GM19239 (cell line): ENCODE measurements at regions not wholly inside any gene's neighbourhood (a gene's known extent, or its start where the extent isn't known, plus 50 kb on each side); places are given as distances from the start of the nearest gene placed in this dataset.

Source experiments
- DNase-seq: peaks from one replicate; pipeline ENCODE4 v3.0.0; 2011; ENCODE audit warnings: low spot score; ENCODE audit not compliant: insufficient read length
- FAIRE-seq: peaks from 2 replicates; lab custom pipeline; 2011; peaks lifted over from hg19 to GRCh38; lab: Jason Lieb, UNC

DNA sequence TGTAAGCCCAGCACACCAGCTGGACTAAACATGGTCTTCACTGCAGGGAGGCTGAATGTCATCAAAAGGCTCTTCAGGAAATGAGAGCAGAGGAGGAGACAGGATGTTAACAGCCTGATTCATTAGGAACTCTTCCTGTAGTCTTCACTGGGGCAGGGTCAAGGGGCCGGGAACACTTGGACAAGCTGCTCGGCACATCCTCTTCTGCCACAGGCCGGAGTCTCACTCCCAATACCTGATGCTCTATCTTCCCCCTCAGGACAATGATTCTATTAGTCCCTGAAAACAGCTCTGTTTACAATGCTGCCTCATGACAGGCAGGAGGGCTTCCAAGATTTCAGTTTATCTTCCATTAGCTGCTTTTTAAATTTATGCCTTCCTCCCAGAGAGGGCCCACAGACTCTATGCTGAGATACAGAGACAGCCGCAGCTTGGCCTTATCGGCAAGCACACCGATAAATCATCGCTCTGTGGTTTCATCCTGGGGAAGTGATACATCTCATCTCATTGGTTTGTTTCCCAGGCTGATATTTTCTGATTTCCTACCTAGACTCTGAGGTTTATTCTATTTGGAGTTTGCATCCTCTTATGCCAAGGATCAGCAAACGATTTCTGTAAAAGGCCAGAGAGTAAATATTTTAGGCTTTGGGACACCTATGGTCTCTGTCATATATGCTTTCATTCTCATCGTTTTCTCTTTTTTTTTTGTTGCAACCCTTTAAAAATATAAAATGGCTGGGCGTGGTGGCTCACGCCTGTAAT lies 214.0 kb upstream of the ASIC2 start:
- FAIRE-seq (no peak), DNase-seq (no peak)

DNA sequence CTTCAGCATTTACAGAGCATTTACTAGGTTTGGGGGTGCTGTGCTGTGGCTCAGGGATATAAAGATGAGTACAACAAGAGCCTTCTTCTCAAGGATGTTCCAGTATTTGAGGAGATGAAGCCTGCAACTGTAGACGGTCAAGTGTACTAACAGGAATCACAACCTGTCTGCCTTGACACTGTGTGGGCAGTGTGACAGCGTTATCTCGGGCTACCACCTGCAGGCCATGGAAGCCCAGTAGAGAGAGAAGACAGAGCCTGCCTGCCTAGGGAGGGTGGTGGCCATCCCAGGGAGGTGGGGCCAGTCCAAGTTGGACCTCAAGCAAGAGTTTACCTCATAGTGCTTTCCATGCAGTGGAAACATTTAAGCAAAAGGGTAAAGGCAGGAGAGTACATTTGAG lies 215.1 kb upstream of the ASIC2 start:
- FAIRE-seq (no peak), DNase-seq (no peak)

DNA sequence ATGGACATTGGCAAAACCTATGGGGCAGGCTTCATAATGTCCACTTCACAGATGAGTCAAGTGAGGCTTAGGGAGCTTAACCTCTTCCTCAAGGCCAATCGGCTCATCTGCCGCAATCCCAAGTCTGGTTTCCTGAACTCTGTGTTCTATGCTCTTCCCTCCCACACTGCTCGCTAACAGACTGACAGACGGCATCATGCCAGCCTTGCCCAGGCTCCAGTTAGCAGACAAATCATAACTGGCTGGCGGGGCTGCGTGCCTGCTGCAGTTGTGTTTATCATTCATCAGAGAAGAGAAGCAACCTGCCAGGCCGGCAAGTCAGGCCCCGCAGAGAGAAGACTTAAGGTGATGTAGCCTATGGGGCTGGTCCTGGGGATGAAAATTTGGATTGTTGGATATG lies 216.2 kb upstream of the ASIC2 start:
- FAIRE-seq (no peak), DNase-seq (no peak)

DNA sequence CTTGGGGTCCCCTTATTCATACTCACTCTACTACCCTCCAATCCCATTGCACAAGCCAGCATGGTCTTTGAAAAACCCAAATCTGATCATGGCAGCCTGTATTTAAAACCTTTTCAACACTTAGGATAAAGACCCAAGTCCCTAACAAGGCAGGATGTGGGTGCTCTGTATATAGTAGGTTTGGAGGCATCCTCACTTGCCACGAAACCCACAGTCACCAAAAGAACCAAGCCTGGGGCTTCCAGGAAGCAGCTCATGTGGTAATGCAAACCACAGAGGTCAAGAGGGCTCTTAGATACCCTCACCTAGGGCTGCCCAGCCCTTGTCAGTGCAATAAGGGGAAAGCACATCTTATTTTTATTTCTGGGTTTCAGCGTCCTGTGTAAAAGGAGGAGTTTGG lies 218.6 kb upstream of the ASIC2 start:
- FAIRE-seq (no peak), DNase-seq (no peak)

DNA sequence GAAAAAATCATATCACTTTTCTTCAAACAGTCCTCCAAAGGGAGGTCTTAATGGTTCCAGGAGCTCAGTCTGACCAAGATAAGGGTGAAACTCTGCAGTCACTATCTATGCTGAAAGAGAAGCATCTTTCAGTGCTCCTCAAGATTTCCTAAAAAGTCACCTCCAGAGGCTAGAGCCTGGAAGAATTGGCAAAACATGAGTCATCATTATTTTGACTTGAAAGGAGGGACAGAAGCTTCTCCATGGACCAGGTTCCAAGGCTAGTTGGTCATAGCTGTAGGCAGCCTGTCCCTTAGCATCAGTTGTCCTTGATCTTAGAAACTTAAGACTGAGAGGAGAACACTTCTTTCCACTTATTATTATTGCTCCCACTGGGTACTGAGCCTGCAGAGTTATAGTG lies 219.0 kb upstream of the ASIC2 start:
- DNase-seq = no peak
- FAIRE-seq = no peak

DNA sequence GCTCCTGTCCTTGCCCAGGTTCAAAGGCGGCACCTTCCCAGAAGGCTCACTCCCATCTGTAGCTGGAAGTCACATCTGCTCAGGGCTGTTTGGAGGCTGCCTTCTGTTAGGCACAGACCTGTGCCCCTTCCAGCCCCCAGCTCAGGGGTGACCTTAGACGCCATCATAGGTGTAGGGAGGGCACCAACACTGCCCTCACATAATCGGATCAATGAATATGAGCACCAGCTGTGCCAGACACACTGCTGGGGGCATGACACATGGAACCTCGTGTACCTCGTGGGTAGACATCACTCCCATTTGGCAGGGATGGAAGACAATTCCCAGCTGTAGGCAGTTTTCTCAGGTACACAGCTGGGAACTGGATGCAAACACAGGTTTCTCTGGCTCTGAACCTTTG lies 220.7 kb upstream of the ASIC2 start:
- no peak for FAIRE-seq
- no peak for DNase-seq

DNA sequence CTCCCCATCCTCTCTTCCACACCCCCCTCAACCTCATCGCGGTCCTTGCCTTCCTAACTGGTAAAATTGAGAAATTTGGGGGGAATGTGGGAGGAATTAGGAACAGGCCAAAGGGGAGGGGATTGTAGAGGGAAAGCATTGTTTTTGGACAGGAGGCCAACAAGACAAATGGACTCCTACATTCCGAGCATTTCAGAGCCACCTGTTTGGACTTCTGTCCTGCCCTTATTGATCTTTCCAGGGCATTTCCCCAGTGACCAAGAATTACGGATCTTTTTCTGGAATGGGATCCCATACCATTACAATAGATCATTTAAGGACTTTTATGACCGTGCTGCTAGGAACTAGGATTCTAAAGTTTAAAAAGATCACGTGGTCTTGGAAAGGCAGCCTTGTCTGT lies 221.3 kb upstream of the ASIC2 start:
- DNase-seq (no peak), FAIRE-seq (no peak)

DNA sequence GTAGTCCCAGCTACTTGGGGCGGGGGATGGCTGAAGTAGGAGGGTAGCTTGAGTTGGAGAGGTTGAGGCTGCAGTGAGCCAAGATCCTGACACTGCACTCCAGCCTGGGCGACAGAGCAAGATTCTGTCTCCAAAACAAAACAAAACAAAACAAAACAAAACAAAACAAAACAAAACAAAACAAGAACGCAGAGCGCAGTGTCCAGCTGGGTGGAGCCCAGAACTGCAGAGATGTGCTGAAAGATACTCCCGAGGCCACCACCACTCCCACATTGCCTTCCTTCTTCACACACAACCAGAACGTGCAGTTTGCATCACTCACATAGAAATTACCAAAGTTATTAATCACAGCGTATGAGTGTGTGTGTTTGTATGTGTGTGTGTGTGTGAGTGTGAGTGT lies 222.9 kb upstream of the ASIC2 start:
- no peak for FAIRE-seq
- no peak for DNase-seq

DNA sequence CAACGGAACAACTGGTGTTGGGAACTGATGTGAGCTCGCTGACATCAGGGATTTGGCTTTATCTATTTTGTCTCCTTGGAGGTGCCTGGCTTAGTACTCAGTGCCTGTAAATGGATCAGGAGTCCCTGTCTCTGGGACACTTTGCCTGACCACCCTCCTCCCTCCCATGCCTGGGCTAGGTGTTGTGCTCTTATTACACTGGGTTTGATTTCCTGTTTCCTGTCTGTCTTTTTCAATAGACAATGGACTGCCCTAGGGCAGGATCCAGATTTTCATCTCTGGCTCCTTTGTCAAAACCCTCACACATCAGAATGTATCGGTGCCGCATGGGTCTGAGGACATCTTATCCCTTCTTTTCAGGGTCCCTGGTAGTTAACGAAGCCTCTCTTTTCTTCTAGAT lies 223.6 kb upstream of the ASIC2 start:
- FAIRE-seq = no peak

DNA sequence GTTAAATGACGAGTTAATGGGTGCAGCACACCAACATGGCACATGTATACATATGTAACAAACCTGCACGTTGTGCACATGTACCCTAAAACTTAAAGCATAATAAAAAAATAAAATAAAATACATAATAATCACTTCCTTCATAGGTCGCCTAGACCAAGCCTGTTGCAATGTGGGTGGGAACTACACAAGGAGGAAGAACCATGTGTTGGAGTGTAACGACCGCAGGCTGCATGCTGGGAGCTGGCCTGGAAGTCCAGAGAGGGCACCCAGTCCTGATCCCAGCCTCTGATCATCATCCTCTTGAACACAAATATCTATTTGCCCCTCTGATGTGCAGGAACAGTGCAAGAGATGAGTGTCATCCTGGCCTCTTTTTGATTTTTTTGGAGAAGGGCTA lies 224.7 kb upstream of the ASIC2 start:
- no peak for FAIRE-seq
- no peak for DNase-seq

More for the DNA sequence above, 223.6 kb upstream of the ASIC2 start:
- DNase-seq = no peak

DNA sequence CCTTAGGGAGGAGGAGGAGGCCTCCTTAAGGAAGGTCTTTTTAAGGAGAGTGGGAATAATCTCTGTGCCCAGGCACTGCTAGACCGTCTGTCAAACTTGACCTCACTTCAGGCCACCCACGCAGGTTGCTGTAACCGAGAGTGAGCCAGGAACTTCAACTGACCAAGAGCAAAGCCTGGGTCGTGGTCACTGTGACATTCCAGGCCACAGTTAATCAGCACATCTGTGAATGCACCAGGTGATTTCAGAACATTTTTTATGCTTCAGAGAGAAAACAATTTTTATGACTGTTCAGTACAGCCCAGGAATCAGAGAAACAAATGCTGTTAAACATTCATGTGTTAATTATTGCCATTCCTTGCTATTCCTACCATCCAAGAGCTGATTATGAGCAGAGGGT lies 226.6 kb upstream of the ASIC2 start:
- FAIRE-seq = no peak
- DNase-seq = no peak

DNA sequence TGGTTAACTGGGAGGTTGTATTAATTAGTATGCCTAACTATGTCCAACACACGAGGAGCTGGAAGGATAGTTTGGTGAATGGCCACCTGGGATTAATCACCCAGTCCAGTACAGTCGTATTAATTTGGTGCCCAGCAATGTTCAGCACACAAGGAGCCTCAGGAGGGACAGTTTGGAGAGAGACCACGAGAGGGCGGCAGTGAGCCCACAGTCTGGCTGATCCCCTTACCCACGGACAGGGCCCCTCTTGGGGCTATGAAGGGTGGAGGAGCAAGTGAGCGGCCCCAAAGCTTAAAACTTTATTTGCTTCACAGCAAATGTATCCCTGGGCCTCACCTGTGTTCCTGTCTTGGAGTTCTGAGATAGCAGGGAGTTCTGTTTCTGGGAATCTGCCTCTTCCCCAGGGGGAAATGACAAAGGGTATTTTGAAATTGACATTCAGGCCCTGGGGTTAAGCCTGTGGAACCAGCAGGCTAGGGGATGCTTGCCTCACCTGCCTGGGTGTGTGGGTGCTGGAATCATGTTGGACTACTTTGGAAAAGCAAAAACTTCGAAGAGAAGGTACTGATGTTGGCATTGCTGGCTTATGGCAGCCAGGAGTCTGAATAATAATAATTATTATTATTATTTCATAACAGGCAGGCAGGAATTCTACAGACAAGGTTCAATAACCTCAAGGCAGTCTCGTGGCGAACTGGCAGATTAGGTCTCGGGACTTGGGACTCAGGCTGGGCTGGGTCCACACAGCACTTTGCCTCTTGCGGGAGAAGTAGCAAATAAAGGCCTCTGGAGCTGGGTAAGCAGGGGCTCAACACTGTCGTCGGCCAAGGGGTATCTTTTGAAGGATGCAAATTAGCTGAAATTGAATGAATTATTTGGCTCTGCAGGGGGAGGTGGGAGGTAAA lies 227.6 kb upstream of the ASIC2 start:
- FAIRE-seq = no peak
- peak; percentile 53 for DNase-seq

DNA sequence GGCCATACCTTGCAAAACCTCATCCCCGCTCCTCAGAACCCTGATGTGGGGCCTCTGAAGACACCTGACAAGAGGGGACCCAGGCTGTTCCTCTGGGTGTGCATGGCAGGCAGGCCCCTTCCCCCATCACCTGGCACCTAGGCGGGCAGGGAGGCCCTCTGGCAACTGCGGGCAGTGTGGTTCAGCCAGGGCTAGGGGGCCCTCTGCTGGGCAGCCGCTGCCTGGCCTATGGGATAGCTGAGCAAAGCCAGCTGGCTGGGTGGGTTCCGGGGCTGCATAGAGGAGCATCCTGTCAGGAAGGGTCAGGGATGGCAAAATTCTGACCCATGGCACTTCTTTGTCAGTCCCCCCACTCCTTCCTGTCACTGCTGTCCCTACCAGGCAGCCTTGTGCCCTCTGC lies 228.7 kb upstream of the ASIC2 start:
- DNase-seq (no peak), FAIRE-seq (no peak)

DNA sequence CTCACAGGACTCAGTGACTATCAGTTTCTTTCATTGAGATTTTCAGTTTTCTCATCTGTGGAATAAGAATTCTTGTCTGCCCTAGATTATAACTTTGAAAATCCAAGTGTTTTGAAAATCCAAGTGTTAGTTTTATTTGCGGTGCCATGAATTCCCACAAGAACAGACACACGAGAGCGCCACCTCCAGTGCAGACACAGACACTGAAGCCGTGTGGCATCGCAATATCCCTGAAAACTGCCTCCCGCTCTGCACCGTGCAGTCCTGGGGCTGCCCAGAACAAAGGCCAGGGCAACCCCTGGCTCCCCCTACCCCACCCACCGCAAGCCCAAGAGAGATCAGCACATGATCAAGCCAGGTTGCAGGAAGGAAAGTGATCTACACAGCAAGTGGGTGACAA lies 229.5 kb upstream of the ASIC2 start:
- FAIRE-seq (no peak), DNase-seq (no peak)

DNA sequence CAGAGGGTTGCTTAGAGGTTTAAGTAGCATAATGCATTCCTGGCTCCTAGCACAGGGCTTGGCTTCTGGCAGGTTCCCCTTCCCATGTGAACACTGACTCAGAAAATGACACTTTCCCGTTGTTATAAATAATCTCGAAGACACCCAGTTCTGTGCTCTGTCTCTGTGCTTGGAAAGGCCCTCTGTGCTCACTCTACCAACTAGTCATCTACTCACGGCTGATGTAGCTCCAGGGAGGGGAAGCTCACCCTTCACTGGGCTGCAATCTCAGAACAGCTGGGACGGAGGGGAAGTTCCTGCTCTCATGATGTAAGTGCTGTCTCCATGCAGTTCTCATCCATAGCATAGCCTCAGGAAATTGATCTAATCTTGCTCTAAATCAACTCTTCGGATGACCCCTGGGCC lies 230.5 kb upstream of the ASIC2 start:
- FAIRE-seq = no peak

DNA sequence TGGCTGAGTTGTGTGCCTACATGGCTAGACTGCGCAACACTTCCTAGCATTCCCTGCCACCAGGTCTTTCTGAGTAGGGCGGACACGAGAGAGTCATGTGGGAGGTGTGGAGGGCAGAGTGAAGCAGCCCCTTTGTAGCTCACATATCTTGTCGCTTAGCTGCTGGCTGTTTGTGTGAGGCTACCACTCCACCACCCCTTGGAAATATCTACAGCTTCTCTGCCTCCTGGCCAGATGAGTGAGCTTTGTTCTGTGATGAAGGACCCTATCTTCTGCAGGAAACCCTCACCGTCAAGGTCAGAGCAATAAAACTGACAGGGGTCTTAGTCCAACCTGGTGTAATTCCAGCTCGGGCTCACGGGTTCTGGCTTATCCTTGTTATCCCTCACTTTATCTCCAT lies 232.1 kb upstream of the ASIC2 start:
- FAIRE-seq = no peak
- DNase-seq = no peak

More for the DNA sequence above, 230.5 kb upstream of the ASIC2 start:
- no peak for DNase-seq

DNA sequence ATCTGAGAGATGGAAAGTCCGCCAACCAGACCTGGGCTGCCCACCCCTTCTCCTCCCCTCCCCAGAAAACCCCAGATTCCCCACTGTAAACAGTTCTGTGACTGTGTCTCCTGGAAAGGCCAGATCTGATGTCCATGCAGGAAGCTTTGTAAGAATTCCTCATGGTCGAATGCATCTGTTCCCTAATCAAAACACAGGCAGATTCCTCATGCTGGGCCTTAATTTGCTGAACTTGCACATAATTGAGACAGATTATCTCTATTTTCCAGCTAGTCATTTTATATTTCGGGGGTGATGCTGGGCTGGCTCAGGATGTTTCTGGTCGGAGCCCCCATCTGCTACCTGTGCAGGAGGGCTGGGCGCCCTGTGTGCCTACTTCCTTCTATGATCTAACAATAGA lies 233.6 kb upstream of the ASIC2 start:
- DNase-seq (no peak), FAIRE-seq (no peak)

DNA sequence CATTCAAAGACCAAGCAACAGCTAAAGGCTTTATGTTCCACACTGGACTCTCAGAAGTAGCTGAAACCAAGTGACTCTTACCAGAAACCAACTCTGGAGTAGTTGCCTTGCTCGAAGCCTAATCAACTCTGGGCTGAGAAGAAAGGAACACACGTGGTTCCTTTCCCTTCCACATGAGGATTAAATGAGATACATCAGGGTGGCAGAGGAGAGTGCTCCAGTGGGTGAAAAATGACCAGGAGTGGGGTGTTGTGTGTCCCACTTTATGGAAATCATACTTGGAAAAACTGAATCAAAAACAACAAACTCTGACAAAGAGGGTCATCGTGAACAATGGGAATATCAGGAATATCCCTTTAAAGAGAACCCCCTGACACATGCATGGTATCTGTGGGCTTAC lies 234.2 kb upstream of the ASIC2 start:
- FAIRE-seq (no peak), DNase-seq (no peak)

DNA sequence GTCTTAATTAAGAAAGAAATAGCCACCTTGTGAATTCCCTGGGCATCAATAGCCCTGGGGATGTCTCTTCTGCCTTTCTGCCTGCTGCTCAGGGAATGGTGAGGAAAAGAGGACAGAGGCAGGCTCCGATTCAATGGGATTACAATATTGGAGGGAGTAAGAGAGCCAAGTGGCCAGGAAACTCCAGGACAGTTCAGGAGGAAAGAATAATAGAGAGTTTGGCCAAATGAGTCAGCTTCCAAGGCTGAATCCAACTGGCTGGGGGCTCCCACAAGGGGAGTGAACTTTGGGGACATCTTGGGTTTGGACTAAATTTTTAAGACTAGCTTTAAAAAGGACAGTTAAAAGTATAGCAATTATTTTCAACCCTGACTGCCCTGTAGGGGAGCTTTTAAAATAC lies 235.8 kb upstream of the ASIC2 start:
- no peak for DNase-seq
- FAIRE-seq = no peak

DNA sequence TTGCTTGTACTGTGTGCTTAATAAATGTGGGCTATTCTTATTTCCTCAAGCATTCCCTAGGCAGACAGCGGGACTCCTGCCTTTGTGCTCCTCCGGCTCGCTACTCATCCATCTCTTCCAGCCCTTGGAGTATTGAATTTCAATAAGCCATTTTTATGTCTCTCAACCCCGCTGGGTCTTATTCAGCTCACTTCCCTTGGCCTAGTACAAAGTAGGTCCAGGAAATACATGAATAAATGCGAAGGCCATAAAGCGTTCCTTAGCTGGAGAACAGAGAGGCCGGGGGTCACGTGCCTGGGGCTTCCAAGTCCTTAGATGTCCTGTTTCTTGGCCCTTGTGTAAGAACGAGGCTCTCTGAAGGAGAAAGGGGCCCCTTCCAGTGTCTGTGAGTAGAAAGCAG lies 236.7 kb upstream of the ASIC2 start:
- DNase-seq (no peak), FAIRE-seq (no peak)

DNA sequence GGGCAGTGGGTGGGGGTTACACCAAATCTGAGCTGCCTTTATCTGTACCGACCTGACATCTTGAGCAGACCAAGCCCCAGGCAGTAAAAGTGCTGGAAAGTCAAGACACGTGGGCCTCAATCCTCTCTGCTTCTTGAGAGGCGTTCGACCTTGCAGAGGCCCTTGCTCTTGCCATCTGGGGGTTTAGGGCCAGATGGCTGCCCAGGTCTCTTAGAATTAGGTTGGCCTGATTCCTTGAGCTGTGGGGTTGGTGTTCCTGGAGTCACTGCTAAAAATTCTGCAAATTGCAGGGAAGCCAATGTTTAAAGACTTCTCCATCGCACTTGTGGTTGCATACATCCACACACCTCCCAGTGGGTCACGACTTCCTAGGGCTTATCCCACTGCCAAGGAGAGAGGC lies 238.2 kb upstream of the ASIC2 start:
- DNase-seq (no peak), FAIRE-seq (no peak)

DNA sequence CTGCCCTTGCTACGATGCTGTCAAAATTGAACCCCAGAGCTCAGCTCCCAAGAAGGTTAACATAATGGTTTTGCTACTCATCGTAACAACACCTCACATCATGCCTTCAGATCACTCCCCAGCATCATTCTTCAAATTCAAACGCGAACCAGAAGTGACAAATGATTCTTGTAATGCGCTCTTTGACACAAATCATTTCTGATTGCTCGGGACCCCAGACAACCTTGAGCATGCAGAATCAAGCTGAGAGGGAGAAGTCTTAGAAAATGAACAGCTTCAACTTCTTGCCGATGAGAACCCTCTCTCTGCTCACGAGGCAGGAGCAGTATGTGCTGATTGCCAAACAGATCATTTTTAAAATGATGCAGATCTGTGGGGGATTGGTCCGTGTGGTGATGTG lies 241.0 kb upstream of the ASIC2 start:
- no peak for DNase-seq
- no peak for FAIRE-seq
